Natural killer cell (primary cell): ENCODE measurements at regions not wholly inside any gene's neighbourhood (a gene's known extent, or its start where the extent isn't known, plus 50 kb on each side); places are given as distances from the start of the nearest gene placed in this dataset.

Experiments used
- ATAC-seq, 3 donors: fragments of 150-1000 bp in 2 of 3; fragments of 200-7000 bp in 1 of 3; cut with Tn5 transposase; 1 replicate in 1 of 3; 2 replicates in 2 of 3; pipeline ENCODE4 v1.10.0; 2021; ENCODE audit warnings: mild to moderate bottlenecking in 2 of 3, moderate library complexity in 2 of 3
- DNase-seq, 2 donors: peaks; one replicate each; pipeline versions ENCODE4 v3.0.0 to v3.0.0-alpha.2; 2013 to 2021; ENCODE audit warnings: mixed read lengths in 1 of 2
- H3K27ac ChIP-seq: one replicate; pipeline ENCODE4 v1.5.1; 2013; ENCODE audit warnings: mild to moderate bottlenecking, low read length
- H3K27me3 ChIP-seq: one replicate; pipeline ENCODE4 v1.6.1; 2013; ENCODE audit warnings: low read length; ENCODE audit not compliant: control insufficient read depth, insufficient read depth
- H3K36me3 ChIP-seq: one replicate; pipeline ENCODE4 v1.6.1; 2013; ENCODE audit warnings: low read length; ENCODE audit not compliant: control insufficient read depth, insufficient read depth
- H3K4me1 ChIP-seq: one replicate; pipeline ENCODE4 v1.6.1; 2013; ENCODE audit warnings: low read length; ENCODE audit not compliant: control insufficient read depth, insufficient read depth
- H3K4me3 ChIP-seq: one replicate; pipeline ENCODE4 v1.5.1; 2013; ENCODE audit warnings: low read length
- H3K9me3 ChIP-seq: one replicate; pipeline ENCODE4 v1.6.1; 2013; ENCODE audit warnings: low read length; ENCODE audit not compliant: control insufficient read depth, insufficient read depth
- H3K27ac Mint-ChIP-seq, 2 donors: one replicate each; pipeline ENCODE4 v1.8.0; 2022; ENCODE audit warnings: mild to moderate bottlenecking in 2 of 2, mixed read lengths in 2 of 2, moderate library complexity in 1 of 2
- H3K27me3 Mint-ChIP-seq, 2 donors: one replicate each; pipeline ENCODE4 v1.8.0; 2022; ENCODE audit warnings: low read depth in 2 of 2, mixed read lengths in 2 of 2
- H3K36me3 Mint-ChIP-seq: one replicate; pipeline ENCODE4 v1.8.0; 2022; ENCODE audit warnings: mixed read lengths
- H3K4me1 Mint-ChIP-seq, 2 donors: one replicate each; pipeline ENCODE4 v1.8.0; 2022; ENCODE audit warnings: mixed read lengths in 2 of 2
- H3K4me3 Mint-ChIP-seq: one replicate; pipeline ENCODE4 v1.8.0; 2022; ENCODE audit warnings: mild to moderate bottlenecking, moderate library complexity, mixed read lengths
- H3K9me3 Mint-ChIP-seq, 2 donors: one replicate each; pipeline ENCODE4 v1.8.0; 2022; ENCODE audit warnings: mixed read lengths in 2 of 2
- CTCF ChIP-seq: fragments of 200-600 bp; IDR thresholded peaks from one replicate; pipeline ENCODE4 v1.8.0; 2022; ENCODE audit warnings: antibody characterized with exemption
- WGBS: methylation state at CpG from one replicate; pipeline ENCODE4 v1.1.7; 2013; ENCODE audit warnings: missing lambda C conversion rate; ENCODE audit not compliant: insufficient coverage; 5-methylcytosine and 5-hydroxymethylcytosine counted together
- intact Hi-C: fragments of 100-400 bp; cut with micrococcal nuclease; formaldehyde crosslinking; loops from one replicate; pipeline ENCODE4 v1.14.2; 2022

- 64% methylated on average over 6 of the region's 9 CpGs for WGBS
These were observed 436.3 kb downstream of the CBLN2 start for GRCh38 chr18:72107647-72108383.

GRCh38 chr18:72104851-72105250, 439.3 kb downstream of the CBLN2 start:
- intact Hi-C loops, result no loop called here
- no peak for TF ChIP-seq CTCF
- Histone ChIP-seq H3K27ac (no peak overlapping the region), H3K4me1 (no peaks in the 10 kb centered on the region), H3K27me3 (no peaks in the 10 kb centered on the region), H3K36me3 (no peaks in the 10 kb centered on the region), H3K4me3 (no peak overlapping the region), H3K9me3 (no peaks in the 10 kb centered on the region)
- 74% methylated on average over 1 of the region's 4 CpGs for WGBS
- no peak for ATAC-seq
- Mint-ChIP-seq H3K27ac (no peak overlapping the region), H3K4me3 (no peak overlapping the region), H3K9me3 (peaks cover 12 to 15% of the 10 kb centered on the region in 2 donors), H3K36me3 (no peaks in the 10 kb centered on the region), H3K4me1 (no peaks in the 10 kb centered on the region), H3K27me3 (no peaks in the 10 kb centered on the region)
- DNase-seq, result no peak

More at GRCh38 chr18:72107647-72108383, 436.3 kb downstream of the CBLN2 start:
- no peak overlapping the region for H3K4me3 ChIP-seq
- no peak for DNase-seq
- peaks cover 3% of the 10 kb centered on the region for H3K9me3 ChIP-seq
- H3K36me3 Mint-ChIP-seq, result no peaks in the 10 kb centered on the region
- H3K27ac Mint-ChIP-seq, result no peak overlapping the region
- H3K27me3 ChIP-seq, result no peaks in the 10 kb centered on the region
- H3K27me3 Mint-ChIP-seq, result no peaks in the 10 kb centered on the region
- peaks cover 11 to 14% of the 10 kb centered on the region in 2 donors for H3K9me3 Mint-ChIP-seq
- no peak overlapping the region for H3K27ac ChIP-seq
- intact Hi-C loops, result no loop called here
- no peak for ATAC-seq
- no peaks in the 10 kb centered on the region for H3K4me1 Mint-ChIP-seq
- no peak overlapping the region for H3K4me3 Mint-ChIP-seq
- TF ChIP-seq CTCF, result no peak
- H3K4me1 ChIP-seq, result no peaks in the 10 kb centered on the region
- H3K36me3 ChIP-seq, result no peaks in the 10 kb centered on the region

- TF ChIP-seq CTCF, result no peak
These were observed 441.7 kb downstream of the CBLN2 start for GRCh38 chr18:72102412-72102811.

More at GRCh38 chr18:72102412-72102811, 441.7 kb downstream of the CBLN2 start:
- DNase-seq (no peak), ATAC-seq (no peak)
- no peaks in the 10 kb centered on the region for H3K4me1 Mint-ChIP-seq
- no peaks in the 10 kb centered on the region for H3K27me3 Mint-ChIP-seq
- no peaks in the 10 kb centered on the region for H3K36me3 ChIP-seq
- WGBS, result 81% methylated on average over 2 of the region's 2 CpGs
- intact Hi-C loops, result no loop called here
- no peak overlapping the region for H3K27ac ChIP-seq
- peaks cover 4% of the 10 kb centered on the region for H3K9me3 ChIP-seq
- no peak overlapping the region for H3K27ac Mint-ChIP-seq
- H3K4me1 ChIP-seq, result no peaks in the 10 kb centered on the region
- H3K4me3 ChIP-seq, result no peak overlapping the region
- no peak overlapping the region for H3K4me3 Mint-ChIP-seq
- H3K36me3 Mint-ChIP-seq, result peaks cover 8% of the 10 kb centered on the region
- H3K9me3 Mint-ChIP-seq, result peaks cover 8 to 11% of the 10 kb centered on the region in 2 donors
- no peaks in the 10 kb centered on the region for H3K27me3 ChIP-seq
